Stomach (tissue), 4 donors: ENCODE measurements at regions not wholly inside any gene's neighbourhood (a gene's known extent, or its start where the extent isn't known, plus 50 kb on each side); places are given as distances from the start of the nearest gene placed in this dataset.

ENCODE experiments used
- CTCF ChIP-seq, 7 experiments: fragments of 450-650 bp in 4 of 7; fragments of 200-600 bp in 3 of 7; sonication (generic) in 3 of 7; IDR thresholded peaks; one replicate each; pipeline ENCODE4 v1.5.1; 2016 to 2019; ENCODE audit warnings: antibody characterized with exemption in 7 of 7, control low read depth in 2 of 7, mild to moderate bottlenecking in 1 of 7
- EP300 ChIP-seq: sonication (generic); formaldehyde crosslinking; IDR thresholded peaks from one replicate; pipeline ENCODE4 v1.6.1; 2017; ENCODE audit warnings: antibody characterized with exemption
- POLR2AphosphoS5 ChIP-seq, 3 donors: sonication (generic); formaldehyde crosslinking; IDR thresholded peaks; one replicate each; pipeline ENCODE4 v1.6.1; 2016; ENCODE audit warnings: antibody characterized with exemption in 3 of 3

GRCh38 chr2:36296798-36297197 lies 58.8 kb upstream of the CRIM1 start:
- TF ChIP-seq POLR2AphosphoS5 (IDR thresholded peaks at IDR 0.05): no peak
- no peak for TF ChIP-seq CTCF (IDR thresholded peaks at IDR 0.05)
- TF ChIP-seq EP300: no peak
